Duodenal mucosa (tissue), 2 donors: ENCODE measurements at regions not wholly inside any gene's neighbourhood (a gene's known extent, or its start where the extent isn't known, plus 50 kb on each side); places are given as distances from the start of the nearest gene placed in this dataset.

ENCODE experiments used
- H3K27ac ChIP-seq: one replicate; pipeline ENCODE4 v1.7.0; 2013; ENCODE audit warnings: low read depth, low read length
- H3K27me3 ChIP-seq, 2 donors: one replicate each; pipeline ENCODE4 v1.7.0; 2013; ENCODE audit warnings: low read length in 2 of 2, control low read depth in 1 of 2; ENCODE audit not compliant: insufficient read depth in 2 of 2, control insufficient read depth in 1 of 2
- H3K36me3 ChIP-seq, 2 donors: one replicate each; pipeline ENCODE4 v1.7.0; 2013; ENCODE audit warnings: low read length in 2 of 2, control low read depth in 1 of 2; ENCODE audit not compliant: insufficient read depth in 2 of 2, control insufficient read depth in 1 of 2
- H3K4me1 ChIP-seq, 2 donors: one replicate each; pipeline ENCODE4 v1.7.0; 2013; ENCODE audit warnings: low read length in 2 of 2, control low read depth in 1 of 2; ENCODE audit not compliant: insufficient read depth in 2 of 2, control insufficient read depth in 1 of 2
- H3K4me3 ChIP-seq, 2 donors: one replicate each; pipeline ENCODE4 v1.7.0; 2013; ENCODE audit warnings: low read length in 2 of 2, low read depth in 1 of 2
- H3K9ac ChIP-seq, 2 donors: one replicate each; pipeline ENCODE4 v1.7.0; 2013; ENCODE audit warnings: low read length in 2 of 2, low read depth in 1 of 2
- H3K9me3 ChIP-seq, 2 donors: one replicate each; pipeline ENCODE4 v1.7.0; 2013; ENCODE audit warnings: low read length in 2 of 2, control low read depth in 1 of 2; ENCODE audit not compliant: control insufficient read depth in 1 of 2

GRCh38 chr4:19720190-19720589 lies 531.5 kb upstream of the SLIT2 start:
- H3K4me3 ChIP-seq: no peak overlapping the region
- H3K9me3 ChIP-seq: no peaks in the 10 kb centered on the region
- no peak overlapping the region for H3K9ac ChIP-seq
- no peaks in the 10 kb centered on the region for H3K4me1 ChIP-seq
- H3K36me3 ChIP-seq: no peaks in the 10 kb centered on the region
- no peak overlapping the region for H3K27ac ChIP-seq
- H3K27me3 ChIP-seq: no peaks in the 10 kb centered on the region

DNA sequence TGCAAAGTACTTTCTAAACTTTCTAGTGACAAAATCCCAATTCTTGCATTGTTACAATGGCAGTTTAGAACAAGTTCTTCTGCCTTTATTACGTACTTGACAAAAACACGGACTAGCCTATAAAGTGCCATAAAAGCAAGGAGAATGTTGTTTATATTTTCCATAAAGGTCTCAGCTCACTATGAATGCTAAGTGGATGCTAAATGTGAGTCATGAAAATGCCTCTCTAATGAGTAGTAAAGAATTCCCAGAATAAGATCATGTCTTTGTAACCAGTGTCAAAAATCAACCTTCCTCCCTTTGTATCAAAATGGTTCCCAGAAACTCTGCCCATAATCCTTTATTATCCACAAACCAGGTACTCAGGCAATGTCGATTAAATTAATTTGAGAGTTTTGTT lies 539.8 kb upstream of the SLIT2 start:
- no peak overlapping the region for H3K9ac ChIP-seq
- no peaks in the 10 kb centered on the region for H3K9me3 ChIP-seq
- no peak overlapping the region for H3K27ac ChIP-seq
- no peaks in the 10 kb centered on the region for H3K36me3 ChIP-seq
- no peak overlapping the region for H3K4me3 ChIP-seq
- no peaks in the 10 kb centered on the region for H3K27me3 ChIP-seq
- H3K4me1 ChIP-seq: no peaks in the 10 kb centered on the region

DNA sequence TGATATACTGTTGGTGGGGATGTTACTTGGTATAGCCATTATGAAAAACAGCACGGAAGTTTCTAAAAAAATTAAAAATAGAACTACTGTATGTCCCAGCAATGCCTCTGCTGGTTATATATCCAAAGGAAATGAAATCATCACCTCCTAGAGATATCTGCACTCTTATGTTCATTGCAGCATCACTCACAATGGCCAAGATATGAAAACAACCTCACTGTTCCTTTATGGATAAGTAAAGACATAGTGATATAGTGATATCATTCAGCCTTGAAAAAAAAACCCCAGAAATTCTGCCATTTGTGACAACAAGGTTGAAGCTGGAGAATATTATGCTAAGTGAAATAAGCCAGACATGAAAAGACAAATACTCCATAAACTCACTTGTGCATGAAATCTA lies 543.8 kb upstream of the SLIT2 start:
- Histone ChIP-seq H3K36me3 (no peaks in the 10 kb centered on the region), H3K27me3 (no peaks in the 10 kb centered on the region), H3K27ac (no peak overlapping the region), H3K4me3 (no peak overlapping the region), H3K9ac (no peak overlapping the region), H3K4me1 (no peaks in the 10 kb centered on the region), H3K9me3 (no peaks in the 10 kb centered on the region)

GRCh38 chr4:19703391-19703790 lies 548.3 kb upstream of the SLIT2 start:
- Histone ChIP-seq H3K4me1 (no peaks in the 10 kb centered on the region), H3K36me3 (no peaks in the 10 kb centered on the region), H3K4me3 (no peak overlapping the region), H3K27me3 (no peaks in the 10 kb centered on the region), H3K9me3 (no peaks in the 10 kb centered on the region), H3K27ac (no peak overlapping the region), H3K9ac (no peak overlapping the region)

DNA sequence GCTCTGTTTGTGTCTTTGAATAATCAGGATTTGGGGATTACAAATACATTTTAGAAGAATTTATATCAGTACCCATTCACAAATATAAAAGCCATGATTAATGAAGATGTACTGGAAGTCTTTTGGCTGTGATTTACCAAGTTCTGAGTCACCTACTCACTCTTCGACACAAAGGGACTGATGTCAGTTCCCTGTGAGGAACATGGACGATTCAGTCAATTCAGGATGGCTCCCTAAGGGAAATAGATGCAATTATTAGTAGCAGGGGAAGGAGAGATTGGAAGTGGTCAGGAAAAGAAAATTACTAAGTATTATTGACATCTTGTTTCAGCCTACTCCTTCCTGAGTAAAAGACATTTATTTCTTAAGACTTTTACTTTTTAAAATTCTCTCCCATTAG lies 550.7 kb upstream of the SLIT2 start:
- no peak overlapping the region for H3K9ac ChIP-seq
- no peak overlapping the region for H3K27ac ChIP-seq
- no peaks in the 10 kb centered on the region for H3K4me1 ChIP-seq
- no peaks in the 10 kb centered on the region for H3K36me3 ChIP-seq
- H3K27me3 ChIP-seq: no peaks in the 10 kb centered on the region
- H3K9me3 ChIP-seq: peaks cover 0 to 12% of the 10 kb centered on the region in 2 donors
- H3K4me3 ChIP-seq: no peak overlapping the region

DNA sequence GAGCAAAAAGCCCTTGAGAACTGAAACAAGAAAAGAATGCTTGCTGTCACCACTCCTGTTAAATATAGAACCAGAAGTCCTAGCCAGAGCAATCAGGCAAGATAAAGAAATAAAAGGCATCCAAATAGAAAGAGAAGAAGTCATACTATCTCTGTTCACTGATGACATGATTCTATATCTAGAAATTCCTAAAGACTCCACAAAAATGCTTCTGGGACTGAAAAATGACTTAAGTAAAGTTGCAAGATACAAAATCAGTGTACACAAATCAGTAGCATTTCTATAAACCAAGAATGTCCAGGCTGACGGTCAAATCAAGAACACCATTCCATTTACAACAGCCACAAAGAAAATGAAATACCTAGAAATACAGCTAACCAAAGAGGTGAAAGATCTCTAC lies 552.7 kb upstream of the SLIT2 start:
- peaks cover 0 to 12% of the 10 kb centered on the region in 2 donors for H3K9me3 ChIP-seq
- no peak overlapping the region for H3K9ac ChIP-seq
- no peaks in the 10 kb centered on the region for H3K36me3 ChIP-seq
- H3K4me3 ChIP-seq: no peak overlapping the region
- H3K27ac ChIP-seq: no peak overlapping the region
- no peaks in the 10 kb centered on the region for H3K4me1 ChIP-seq
- H3K27me3 ChIP-seq: no peaks in the 10 kb centered on the region

GRCh38 chr4:19694812-19695211 lies 556.9 kb upstream of the SLIT2 start:
- Histone ChIP-seq H3K9me3 (peaks cover 3 to 12% of the 10 kb centered on the region in 2 donors), H3K27me3 (no peaks in the 10 kb centered on the region), H3K27ac (no peak overlapping the region), H3K36me3 (no peaks in the 10 kb centered on the region), H3K9ac (no peak overlapping the region), H3K4me1 (no peaks in the 10 kb centered on the region), H3K4me3 (no peak overlapping the region)

- no peaks in the 10 kb centered on the region for H3K36me3 ChIP-seq
- H3K9me3 ChIP-seq: peaks cover 3 to 12% of the 10 kb centered on the region in 2 donors
- H3K4me3 ChIP-seq: no peak overlapping the region
- no peak overlapping the region for H3K9ac ChIP-seq
- no peaks in the 10 kb centered on the region for H3K27me3 ChIP-seq
- H3K27ac ChIP-seq: no peak overlapping the region
- no peaks in the 10 kb centered on the region for H3K4me1 ChIP-seq
Measured at GRCh38 chr4:19693936-19694570, 557.7 kb upstream of the SLIT2 start.

DNA sequence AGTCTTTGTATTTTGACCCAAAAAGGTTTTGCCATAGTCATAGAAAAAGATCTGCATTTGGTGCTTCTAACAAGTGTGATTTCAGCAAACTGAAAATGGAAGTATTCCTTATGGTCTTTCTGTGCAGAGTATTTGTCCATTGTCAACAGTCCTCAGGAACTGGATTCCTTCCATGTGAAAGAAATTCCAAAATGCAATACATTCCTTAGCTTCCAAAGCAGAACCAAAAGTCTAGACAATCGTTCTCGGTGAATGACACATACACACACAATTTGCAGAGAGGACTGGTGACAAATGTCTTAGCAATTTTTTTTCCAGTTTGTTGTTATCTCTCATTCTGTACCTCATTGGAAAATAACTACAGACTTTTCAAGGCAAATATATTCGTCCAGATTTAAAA lies 562.2 kb upstream of the SLIT2 start:
- H3K36me3 ChIP-seq: no peaks in the 10 kb centered on the region
- H3K4me1 ChIP-seq: no peaks in the 10 kb centered on the region
- H3K27ac ChIP-seq: no peak overlapping the region
- H3K9ac ChIP-seq: no peak overlapping the region
- no peaks in the 10 kb centered on the region for H3K27me3 ChIP-seq
- peaks cover 0 to 3% of the 10 kb centered on the region in 2 donors for H3K9me3 ChIP-seq
- H3K4me3 ChIP-seq: no peak overlapping the region

GRCh38 chr4:19686456-19686855 lies 565.2 kb upstream of the SLIT2 start:
- H3K4me3 ChIP-seq: no peak overlapping the region
- H3K9ac ChIP-seq: no peak overlapping the region
- no peaks in the 10 kb centered on the region for H3K4me1 ChIP-seq
- H3K27me3 ChIP-seq: no peaks in the 10 kb centered on the region
- H3K36me3 ChIP-seq: no peaks in the 10 kb centered on the region
- H3K27ac ChIP-seq: no peak overlapping the region
- peaks cover 0 to 3% of the 10 kb centered on the region in 2 donors for H3K9me3 ChIP-seq

DNA sequence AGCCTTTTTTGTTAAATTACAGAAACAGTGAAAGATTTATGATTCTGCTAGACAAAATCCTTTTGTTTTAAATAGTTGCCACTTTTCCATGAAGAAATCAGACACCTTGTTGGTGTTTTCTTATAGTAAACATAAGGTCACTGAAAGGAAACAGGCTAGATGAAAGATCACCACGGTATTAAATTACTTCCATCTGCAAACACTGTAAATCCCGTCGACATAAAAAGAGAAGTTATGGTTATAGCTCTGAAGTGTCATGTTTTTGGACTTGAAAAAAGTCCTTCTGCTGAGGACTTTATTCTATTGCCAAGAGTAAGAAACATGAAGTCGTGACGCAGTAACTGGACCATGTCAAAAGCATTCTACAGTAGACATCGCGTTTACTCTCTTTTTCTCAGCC lies 567.6 kb upstream of the SLIT2 start:
- Histone ChIP-seq H3K4me1 (no peaks in the 10 kb centered on the region), H3K9me3 (no peaks in the 10 kb centered on the region), H3K27ac (no peak overlapping the region), H3K36me3 (no peaks in the 10 kb centered on the region), H3K4me3 (no peak overlapping the region), H3K27me3 (no peaks in the 10 kb centered on the region), H3K9ac (no peak overlapping the region)
